SK-N-SH (cell line): ENCODE measurements at regions not wholly inside any gene's neighbourhood (a gene's known extent, or its start where the extent isn't known, plus 50 kb on each side); places are given as distances from the start of the nearest gene placed in this dataset.

Source experiments
- CTCF ChIA-PET: fragments of 300-600, 350-600 bp; formaldehyde crosslinking; extraction: SDS; loops from one replicate; lab custom pipeline; 2021; lab: Yijun Ruan, JAX
- POLR2A ChIA-PET: fragments of 350-600 bp; sonication (Branson Sonifier 250); formaldehyde crosslinking; extraction: SDS; loops from one replicate; lab custom pipeline; 2020; ENCODE audit warnings: antibody characterized with exemption, inconsistent platforms; lab: Yijun Ruan, JAX
- DNase-seq: peaks from one replicate; pipeline ENCODE4 v3.0.0; 2012
- H2AFZ ChIP-seq: fragments of 200-600 bp; sonication (generic); 2 replicates; pipeline ENCODE4 v1.8.1; 2016; ENCODE audit warnings: antibody characterized with exemption, mild to moderate bottlenecking, low read depth
- H3F3A ChIP-seq: fragments of 200-600 bp; sonication (generic); replicated peaks from 2 replicates; pipeline ENCODE3; 2016; ENCODE audit warnings: antibody characterized with exemption, mild to moderate bottlenecking; ENCODE audit not compliant: insufficient read depth
- H3K27ac ChIP-seq, 2 experiments: fragments of 200-500 bp in 1 of 2; fragments of 200-600 bp in 1 of 2; sonication (Bioruptor generic) in 1 of 2; sonication (generic), shearing (Covaris generic) in 1 of 2; 2 replicates each; pipeline versions ENCODE4 v1.5.1 to v1.6.1; 2014 to 2016; ENCODE audit warnings: low read depth in 2 of 2, inconsistent platforms in 1 of 2, low read length in 1 of 2, mild to moderate bottlenecking in 1 of 2, mixed read lengths in 1 of 2
- H3K27me3 ChIP-seq: fragments of 200-600 bp; sonication (generic), shearing (Covaris generic); 2 replicates; pipeline ENCODE4 v1.6.1; 2016; ENCODE audit warnings: mixed run types; ENCODE audit not compliant: insufficient read depth
- H3K36me3 ChIP-seq, 2 experiments: fragments of 200-500 bp in 1 of 2; fragments of 200-600 bp in 1 of 2; sonication (Bioruptor generic) in 1 of 2; sonication (generic) in 1 of 2; replicated peaks in 1 of 2; 2 replicates each; pipeline versions ENCODE3 to v1.5.1; 2014 to 2016; ENCODE audit warnings: low read length in 1 of 2, mild to moderate bottlenecking in 1 of 2; ENCODE audit not compliant: insufficient read depth in 2 of 2, control insufficient read depth in 1 of 2
- H3K4me1 ChIP-seq, 2 experiments: fragments of 200-500 bp in 1 of 2; fragments of 200-600 bp in 1 of 2; sonication (Bioruptor generic) in 1 of 2; sonication (generic), shearing (Covaris generic) in 1 of 2; 2 replicates each; pipeline versions ENCODE4 v1.5.1 to v1.6.1; 2014 to 2016; ENCODE audit warnings: low read depth in 1 of 2, low read length in 1 of 2, mixed run types in 1 of 2; ENCODE audit not compliant: insufficient read depth in 2 of 2, control insufficient read depth in 1 of 2
- H3K4me2 ChIP-seq: fragments of 200-600 bp; sonication (generic), shearing (Covaris generic); 2 replicates; pipeline ENCODE4 v1.6.1; 2017; ENCODE audit warnings: mixed run types
- H3K4me3 ChIP-seq, 2 experiments: fragments of 200-500 bp in 1 of 2; fragments of 200-600 bp in 1 of 2; sonication (Bioruptor generic) in 1 of 2; sonication (generic), shearing (Covaris generic) in 1 of 2; 2 replicates each; pipeline versions ENCODE4 v1.5.1 to v1.8.1; 2014 to 2016; ENCODE audit warnings: low read depth in 2 of 2, inconsistent platforms in 1 of 2, low read length in 1 of 2, mild to moderate bottlenecking in 1 of 2, mixed read lengths in 1 of 2, moderate library complexity in 1 of 2
- H3K79me2 ChIP-seq: fragments of 200-600 bp; sonication (generic); 2 replicates; pipeline ENCODE4 v1.8.1; 2017; ENCODE audit warnings: mild to moderate bottlenecking; ENCODE audit not compliant: insufficient read depth
- H3K9ac ChIP-seq: fragments of 200-600 bp; sonication (generic); 2 replicates; pipeline ENCODE4 v1.6.1; 2017; ENCODE audit warnings: mixed run types
- H3K9me2 ChIP-seq: fragments of 200-600 bp; sonication (generic); 2 replicates; pipeline ENCODE4 v1.6.1; 2017; ENCODE audit warnings: mixed run types
- H3K9me3 ChIP-seq: fragments of 200-600 bp; sonication (generic); 2 replicates; pipeline ENCODE4 v1.6.1; 2017; ENCODE audit warnings: mixed run types, mild to moderate bottlenecking, moderate library complexity
- H4K20me1 ChIP-seq: fragments of 200-600 bp; sonication (generic); 2 replicates; pipeline ENCODE4 v1.6.1; 2017; ENCODE audit warnings: mild to moderate bottlenecking, mixed run types; ENCODE audit not compliant: insufficient read depth
- CHD2 ChIP-seq: fragments of 150-350 bp; IDR thresholded peaks from 2 replicates; pipeline ENCODE4 v1.6.1; 2018; ENCODE audit warnings: low read length; ENCODE audit not compliant: partially characterized antibody
- ELF1 ChIP-seq: IDR thresholded peaks from 2 replicates; pipeline ENCODE4 v1.4.0; 2012
- EZH2phosphoT487 ChIP-seq: fragments of 200-600 bp; sonication (generic); IDR thresholded peaks from 2 replicates; pipeline ENCODE4 v1.6.1; 2017; ENCODE audit warnings: low read depth, mixed run types, mild to moderate bottlenecking, antibody characterized with exemption, moderate library complexity, borderline replicate concordance
- FOSL2 ChIP-seq: IDR thresholded peaks from 2 replicates; pipeline ENCODE4 v1.4.0; 2012; ENCODE audit warnings: low read depth, mild to moderate bottlenecking, moderate library complexity, borderline replicate concordance
- GATA2 ChIP-seq: sonication (generic); formaldehyde crosslinking; IDR thresholded peaks from 2 replicates; pipeline ENCODE4 v1.5.0; 2020; ENCODE audit warnings: mild to moderate bottlenecking, missing genetic modification reagents
- MXI1 ChIP-seq: IDR thresholded peaks from 2 replicates; pipeline ENCODE4 v1.6.1; 2012; ENCODE audit warnings: mild to moderate bottlenecking, low read depth, low read length, improper control_type of control experiment
- NRF1 ChIP-seq: IDR thresholded peaks from 2 replicates; pipeline ENCODE4 v1.6.1; 2012; ENCODE audit warnings: low read depth, mild to moderate bottlenecking, low read length
- RFX5 ChIP-seq: IDR thresholded peaks from 2 replicates; pipeline ENCODE4 v1.6.1; 2012; ENCODE audit warnings: mild to moderate bottlenecking, improper control_type of control experiment, low read length
- SIN3A ChIP-seq: IDR thresholded peaks from 2 replicates; pipeline ENCODE4 v1.6.1; 2012; ENCODE audit warnings: low read depth, mild to moderate bottlenecking, low read length, moderate library complexity, borderline replicate concordance
- SMC3 ChIP-seq: IDR thresholded peaks from 2 replicates; pipeline ENCODE4 v1.6.1; 2012; ENCODE audit warnings: low read depth, low read length, improper control_type of control experiment
- TCF12 ChIP-seq: IDR thresholded peaks from 2 replicates; pipeline ENCODE4 v1.4.0; 2012
- TEAD4 ChIP-seq: IDR thresholded peaks from 2 replicates; pipeline ENCODE4 v1.4.0; 2012; ENCODE audit warnings: mild to moderate bottlenecking, borderline replicate concordance; ENCODE audit not compliant: insufficient read depth
- YY1 ChIP-seq: IDR thresholded peaks from 2 replicates; pipeline ENCODE4 v1.4.0; 2012; ENCODE audit warnings: low read depth, mild to moderate bottlenecking
- WGBS: methylation state at CpG from one replicate; pipeline ENCODE4 v1.1.6; 2017; ENCODE audit warnings: low lambda C conversion rate; 5-methylcytosine and 5-hydroxymethylcytosine counted together
- TF ChIP-seq, protein P1 (sequence below): IDR thresholded peaks from 2 replicates; pipeline ENCODE4 v1.6.1; 2012; ENCODE audit warnings: mild to moderate bottlenecking, low read depth, low read length, moderate library complexity
- TF ChIP-seq, protein P2 (sequence below): fragments of 200-600 bp; sonication (generic); IDR thresholded peaks from 2 replicates; pipeline ENCODE4 v1.6.1; 2017; ENCODE audit warnings: antibody characterized with exemption, mild to moderate bottlenecking, moderate library complexity

DNA sequence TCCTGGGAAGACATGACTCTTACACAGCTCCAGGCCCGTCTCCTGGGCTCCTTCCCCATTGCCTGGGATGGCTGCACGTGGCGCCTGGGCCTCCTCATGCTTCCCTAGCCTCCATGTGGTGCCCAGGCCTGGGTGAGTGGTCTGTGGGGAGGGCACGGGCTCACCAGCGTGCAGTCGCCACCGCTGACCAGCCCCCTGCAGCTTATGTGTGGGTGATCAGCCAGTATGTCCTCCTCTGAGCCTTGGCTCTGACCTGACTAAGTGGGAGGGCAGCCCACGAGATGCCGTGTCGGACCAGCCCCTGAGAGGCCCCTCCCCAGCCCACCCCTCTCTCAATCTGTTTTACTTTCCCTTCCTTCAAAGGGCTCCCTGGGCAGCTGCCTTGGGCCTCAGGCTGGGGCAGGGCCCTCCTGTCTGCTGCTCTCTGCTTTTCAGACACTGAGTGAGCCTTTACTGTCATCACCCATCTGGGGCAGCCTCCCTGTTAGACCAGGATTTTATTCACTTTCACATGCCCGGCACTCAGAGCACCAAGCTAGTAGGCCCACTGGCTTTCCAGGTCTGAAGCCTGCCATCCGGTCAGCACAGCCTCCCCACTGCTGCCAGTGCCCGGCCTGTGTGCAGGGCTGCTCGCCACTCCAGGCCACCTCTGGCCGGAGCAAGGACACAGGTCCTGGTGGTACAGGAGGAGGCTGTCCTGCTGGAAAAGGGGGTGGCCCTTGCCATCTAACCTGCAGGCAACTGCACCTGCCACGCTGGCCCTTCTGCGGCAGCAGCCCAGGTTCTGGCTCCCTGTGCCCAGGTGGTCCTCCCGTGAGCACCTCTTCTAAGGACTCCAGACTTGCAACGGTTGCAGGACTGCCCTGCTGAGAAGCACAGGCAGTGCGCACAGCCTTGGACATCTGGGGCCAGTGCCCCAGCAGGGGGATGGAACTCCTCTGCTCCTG, 84.9 kb upstream of the HPCAL1 start:
- 90% methylated on average over 8 of the region's 20 CpGs for WGBS
- H2AFZ ChIP-seq = no peak overlapping the region
- DNase-seq = peak; percentile 39
- TF ChIP-seq SIN3A (no peak), CHD2 (no peak), MXI1 (no peak), EZH2phosphoT487 (no peak), GATA2 (CRISPR knock-in tag) (no peak), TCF12 (no peak), FOSL2 (no peak), ELF1 (no peak), YY1 (no peak), NRF1 (no peak), RFX5 (no peak), TEAD4 (no peak), SMC3 (no peak)
- TF ChIP-seq, protein P1, sequence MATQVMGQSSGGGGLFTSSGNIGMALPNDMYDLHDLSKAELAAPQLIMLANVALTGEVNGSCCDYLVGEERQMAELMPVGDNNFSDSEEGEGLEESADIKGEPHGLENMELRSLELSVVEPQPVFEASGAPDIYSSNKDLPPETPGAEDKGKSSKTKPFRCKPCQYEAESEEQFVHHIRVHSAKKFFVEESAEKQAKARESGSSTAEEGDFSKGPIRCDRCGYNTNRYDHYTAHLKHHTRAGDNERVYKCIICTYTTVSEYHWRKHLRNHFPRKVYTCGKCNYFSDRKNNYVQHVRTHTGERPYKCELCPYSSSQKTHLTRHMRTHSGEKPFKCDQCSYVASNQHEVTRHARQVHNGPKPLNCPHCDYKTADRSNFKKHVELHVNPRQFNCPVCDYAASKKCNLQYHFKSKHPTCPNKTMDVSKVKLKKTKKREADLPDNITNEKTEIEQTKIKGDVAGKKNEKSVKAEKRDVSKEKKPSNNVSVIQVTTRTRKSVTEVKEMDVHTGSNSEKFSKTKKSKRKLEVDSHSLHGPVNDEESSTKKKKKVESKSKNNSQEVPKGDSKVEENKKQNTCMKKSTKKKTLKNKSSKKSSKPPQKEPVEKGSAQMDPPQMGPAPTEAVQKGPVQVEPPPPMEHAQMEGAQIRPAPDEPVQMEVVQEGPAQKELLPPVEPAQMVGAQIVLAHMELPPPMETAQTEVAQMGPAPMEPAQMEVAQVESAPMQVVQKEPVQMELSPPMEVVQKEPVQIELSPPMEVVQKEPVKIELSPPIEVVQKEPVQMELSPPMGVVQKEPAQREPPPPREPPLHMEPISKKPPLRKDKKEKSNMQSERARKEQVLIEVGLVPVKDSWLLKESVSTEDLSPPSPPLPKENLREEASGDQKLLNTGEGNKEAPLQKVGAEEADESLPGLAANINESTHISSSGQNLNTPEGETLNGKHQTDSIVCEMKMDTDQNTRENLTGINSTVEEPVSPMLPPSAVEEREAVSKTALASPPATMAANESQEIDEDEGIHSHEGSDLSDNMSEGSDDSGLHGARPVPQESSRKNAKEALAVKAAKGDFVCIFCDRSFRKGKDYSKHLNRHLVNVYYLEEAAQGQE = no peak
- TF ChIP-seq, protein P2, sequence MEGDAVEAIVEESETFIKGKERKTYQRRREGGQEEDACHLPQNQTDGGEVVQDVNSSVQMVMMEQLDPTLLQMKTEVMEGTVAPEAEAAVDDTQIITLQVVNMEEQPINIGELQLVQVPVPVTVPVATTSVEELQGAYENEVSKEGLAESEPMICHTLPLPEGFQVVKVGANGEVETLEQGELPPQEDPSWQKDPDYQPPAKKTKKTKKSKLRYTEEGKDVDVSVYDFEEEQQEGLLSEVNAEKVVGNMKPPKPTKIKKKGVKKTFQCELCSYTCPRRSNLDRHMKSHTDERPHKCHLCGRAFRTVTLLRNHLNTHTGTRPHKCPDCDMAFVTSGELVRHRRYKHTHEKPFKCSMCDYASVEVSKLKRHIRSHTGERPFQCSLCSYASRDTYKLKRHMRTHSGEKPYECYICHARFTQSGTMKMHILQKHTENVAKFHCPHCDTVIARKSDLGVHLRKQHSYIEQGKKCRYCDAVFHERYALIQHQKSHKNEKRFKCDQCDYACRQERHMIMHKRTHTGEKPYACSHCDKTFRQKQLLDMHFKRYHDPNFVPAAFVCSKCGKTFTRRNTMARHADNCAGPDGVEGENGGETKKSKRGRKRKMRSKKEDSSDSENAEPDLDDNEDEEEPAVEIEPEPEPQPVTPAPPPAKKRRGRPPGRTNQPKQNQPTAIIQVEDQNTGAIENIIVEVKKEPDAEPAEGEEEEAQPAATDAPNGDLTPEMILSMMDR = no peak
- peaks cover 0 to 11% of the 10 kb centered on the region in 2 experiments; a peak in 1 of 4 replicates for H3K4me1 ChIP-seq
- no peak overlapping the region for H3K4me2 ChIP-seq
- no peaks in the 10 kb centered on the region for H3F3A ChIP-seq
- no peaks in the 10 kb centered on the region for H3K36me3 ChIP-seq
- no peaks in the 10 kb centered on the region for H4K20me1 ChIP-seq
- no peaks in the 10 kb centered on the region for H3K79me2 ChIP-seq
- no peak overlapping the region for H3K4me3 ChIP-seq
- H3K27me3 ChIP-seq = no peaks in the 10 kb centered on the region
- ChIA-PET CTCF (no interaction called here), POLR2A (no interaction called here)
- H3K9me2 ChIP-seq = no peaks in the 10 kb centered on the region
- no peaks in the 10 kb centered on the region for H3K9me3 ChIP-seq
- no peak overlapping the region for H3K27ac ChIP-seq
- H3K9ac ChIP-seq = no peak overlapping the region
